GM12873 (cell line): ENCODE measurements at regions not wholly inside any gene's neighbourhood (a gene's known extent, or its start where the extent isn't known, plus 50 kb on each side); places are given as distances from the start of the nearest gene placed in this dataset.

Experiments used
- TF ChIP-seq, protein P1 (sequence below): IDR thresholded peaks from 2 replicates; pipeline ENCODE4 v1.5.1; 2012; ENCODE audit warnings: low read depth, mild to moderate bottlenecking, moderate library complexity, low read length, control low read depth; ENCODE audit not compliant: insufficient read depth; ENCODE audit errors: missing control alignments

- TF ChIP-seq, protein P1, sequence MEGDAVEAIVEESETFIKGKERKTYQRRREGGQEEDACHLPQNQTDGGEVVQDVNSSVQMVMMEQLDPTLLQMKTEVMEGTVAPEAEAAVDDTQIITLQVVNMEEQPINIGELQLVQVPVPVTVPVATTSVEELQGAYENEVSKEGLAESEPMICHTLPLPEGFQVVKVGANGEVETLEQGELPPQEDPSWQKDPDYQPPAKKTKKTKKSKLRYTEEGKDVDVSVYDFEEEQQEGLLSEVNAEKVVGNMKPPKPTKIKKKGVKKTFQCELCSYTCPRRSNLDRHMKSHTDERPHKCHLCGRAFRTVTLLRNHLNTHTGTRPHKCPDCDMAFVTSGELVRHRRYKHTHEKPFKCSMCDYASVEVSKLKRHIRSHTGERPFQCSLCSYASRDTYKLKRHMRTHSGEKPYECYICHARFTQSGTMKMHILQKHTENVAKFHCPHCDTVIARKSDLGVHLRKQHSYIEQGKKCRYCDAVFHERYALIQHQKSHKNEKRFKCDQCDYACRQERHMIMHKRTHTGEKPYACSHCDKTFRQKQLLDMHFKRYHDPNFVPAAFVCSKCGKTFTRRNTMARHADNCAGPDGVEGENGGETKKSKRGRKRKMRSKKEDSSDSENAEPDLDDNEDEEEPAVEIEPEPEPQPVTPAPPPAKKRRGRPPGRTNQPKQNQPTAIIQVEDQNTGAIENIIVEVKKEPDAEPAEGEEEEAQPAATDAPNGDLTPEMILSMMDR = no peak
Observed at GRCh38 chr20:58149437-58150091, 78.9 kb downstream of the ANKRD60 start.

DNA sequence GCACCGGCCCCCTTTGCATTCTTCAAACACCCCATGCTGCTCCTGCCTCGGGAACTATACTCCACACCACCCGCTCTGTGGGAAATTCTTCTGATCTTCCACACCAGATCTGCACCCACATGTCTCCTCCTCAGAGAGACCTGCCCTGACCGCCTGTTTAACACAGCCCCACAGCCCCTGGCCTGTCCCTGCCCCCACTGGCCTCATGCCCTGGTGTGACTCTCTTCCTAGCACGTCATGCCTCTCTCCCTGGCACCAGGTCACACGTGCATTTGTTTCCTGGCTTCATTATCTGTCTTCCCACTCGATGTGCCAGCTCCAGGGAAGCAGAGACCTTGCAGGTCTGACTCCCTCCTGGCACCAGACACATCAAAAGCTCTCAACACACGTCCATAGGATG, 79.6 kb downstream of the ANKRD60 start:
- TF ChIP-seq, protein P1 = no peak

- TF ChIP-seq, protein P1 = no peak
Observed at GRCh38 chr20:58147628-58148370, 80.7 kb downstream of the ANKRD60 start.

DNA sequence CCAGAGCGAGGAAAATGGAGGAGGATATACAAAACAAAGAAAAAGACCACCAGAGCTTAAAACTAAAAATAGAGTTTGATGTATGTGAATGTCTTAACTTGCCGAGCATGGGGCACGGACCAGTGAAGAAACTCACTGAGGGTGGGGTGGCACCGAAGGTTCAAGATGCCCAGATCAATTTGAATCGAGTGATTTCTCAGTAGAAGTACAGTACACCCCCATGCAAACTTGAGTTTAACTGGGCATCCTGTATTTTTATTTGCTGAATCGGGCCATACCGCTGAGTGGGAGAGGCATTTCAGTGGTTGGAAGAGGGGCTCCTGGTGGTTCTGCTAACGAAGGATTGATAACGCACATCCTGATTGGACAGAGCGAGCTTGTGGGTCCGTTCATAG, 81.7 kb downstream of the ANKRD60 start:
- TF ChIP-seq, protein P1 = no peak

- TF ChIP-seq, protein P1 = no peak
Observed at GRCh38 chr20:58146081-58146745, 82.2 kb downstream of the ANKRD60 start.

DNA sequence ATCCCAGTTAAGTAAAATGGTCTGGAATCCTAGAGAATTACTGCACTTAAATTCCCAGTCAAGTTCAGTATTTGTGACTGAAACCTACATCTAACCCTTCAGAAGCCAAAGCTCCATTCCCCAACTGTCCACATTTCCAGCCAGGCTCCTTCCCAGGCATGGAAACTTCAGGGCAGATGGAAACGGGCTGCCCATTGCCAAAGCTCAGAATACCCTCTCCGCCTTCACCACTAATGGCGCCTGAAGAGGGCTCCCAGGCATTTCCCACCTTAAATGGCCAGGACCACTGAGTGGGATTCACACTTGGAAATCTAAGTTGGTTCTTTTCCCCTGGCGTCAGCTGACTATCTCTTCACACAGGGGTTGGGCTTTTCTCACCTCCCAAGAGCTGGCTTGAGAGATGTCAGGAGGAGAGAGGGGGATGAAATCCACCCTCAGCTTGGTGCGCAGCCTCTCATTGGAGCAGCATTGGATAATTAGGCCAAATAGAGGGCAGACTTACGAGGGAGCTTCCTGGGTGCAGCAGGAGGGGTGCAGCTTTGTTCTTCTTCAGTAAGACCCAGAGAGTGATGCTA, 82.9 kb downstream of the ANKRD60 start:
- TF ChIP-seq, protein P1 = no peak

DNA sequence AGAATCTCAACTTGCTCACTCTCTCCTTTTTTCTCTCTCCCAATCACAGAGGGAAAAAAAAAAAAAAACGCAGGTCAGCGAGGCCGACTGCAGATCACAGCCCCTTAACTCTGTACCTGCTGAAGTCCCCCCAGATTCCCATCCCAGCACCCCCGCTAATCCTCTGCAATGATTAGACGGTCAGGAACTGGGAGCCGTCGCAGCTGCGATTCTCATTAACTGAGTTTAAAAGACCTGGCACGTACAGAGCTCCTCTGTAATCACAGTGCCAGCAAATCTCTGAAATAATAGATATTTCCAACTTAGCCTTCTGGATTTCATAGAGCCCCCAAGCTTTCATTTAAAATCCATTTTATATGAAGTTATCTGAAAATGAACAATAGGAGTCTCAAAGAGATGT, 84.4 kb downstream of the ANKRD60 start:
- TF ChIP-seq, protein P1 = no peak
